NCI-H446 treated with DMSO at 0.1 percent for 48 hours (cell line): ENCODE measurements at regions not wholly inside any gene's neighbourhood (a gene's known extent, or its start where the extent isn't known, plus 50 kb on each side); places are given as distances from the start of the nearest gene placed in this dataset.
"Not testable (repeated sequence)": the region's sequence is repeated elsewhere in the genome, so short reads cannot be mapped to it uniquely, and the experiment has no call there.

ENCODE experiments used
- DNase-seq: peaks from one replicate; lab custom pipeline; 2025; lab: John Stamatoyannopoulos, UW

DNA sequence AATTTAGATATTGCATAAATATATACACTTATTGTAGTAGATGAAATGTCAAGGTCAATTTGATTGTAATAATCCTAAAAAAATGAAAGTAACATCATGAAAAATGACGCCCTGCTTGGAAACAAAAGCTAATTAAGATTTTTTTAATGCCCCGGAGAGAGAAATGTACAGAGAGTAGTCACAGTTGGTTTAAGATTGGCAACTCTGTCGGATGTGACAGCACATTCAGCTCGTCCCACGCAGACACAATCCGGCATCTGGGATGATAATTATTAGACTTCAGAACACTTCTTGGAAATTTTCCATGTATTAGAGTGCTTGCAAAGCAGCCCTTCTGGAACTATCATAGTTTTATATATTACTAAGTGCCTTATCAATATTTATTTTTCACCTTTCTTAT lies 478.0 kb downstream of the PDHA2 start:
- DNase-seq: peak; percentile 26

GRCh38 chr4:96326846-96327245 lies 487.0 kb downstream of the PDHA2 start:
- DNase-seq: no peak

DNA sequence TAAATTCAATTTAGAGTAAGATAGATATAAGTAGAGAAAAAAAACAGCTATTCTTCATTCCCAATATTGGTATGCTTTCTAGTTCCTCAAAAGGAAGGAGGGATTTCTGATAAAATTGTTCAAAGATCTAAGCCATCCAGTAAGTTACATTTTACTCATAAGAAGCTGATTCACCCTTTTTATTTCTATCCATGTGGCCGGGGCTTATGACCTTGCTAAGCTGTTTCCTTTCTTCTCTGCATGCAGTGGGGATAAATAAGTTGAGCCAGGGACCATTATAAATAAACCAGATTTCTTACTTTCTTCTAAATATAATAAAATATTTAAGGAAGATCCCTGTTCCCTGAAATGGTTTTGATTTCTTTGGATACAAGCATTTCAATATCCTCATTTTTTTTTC lies 502.3 kb downstream of the PDHA2 start:
- DNase-seq: no peak

GRCh38 chr4:96342790-96343455 lies 503.0 kb downstream of the PDHA2 start:
- no peak for DNase-seq

- no peak for DNase-seq
Measured at GRCh38 chr4:96343836-96344235, 503.9 kb downstream of the PDHA2 start.

DNA sequence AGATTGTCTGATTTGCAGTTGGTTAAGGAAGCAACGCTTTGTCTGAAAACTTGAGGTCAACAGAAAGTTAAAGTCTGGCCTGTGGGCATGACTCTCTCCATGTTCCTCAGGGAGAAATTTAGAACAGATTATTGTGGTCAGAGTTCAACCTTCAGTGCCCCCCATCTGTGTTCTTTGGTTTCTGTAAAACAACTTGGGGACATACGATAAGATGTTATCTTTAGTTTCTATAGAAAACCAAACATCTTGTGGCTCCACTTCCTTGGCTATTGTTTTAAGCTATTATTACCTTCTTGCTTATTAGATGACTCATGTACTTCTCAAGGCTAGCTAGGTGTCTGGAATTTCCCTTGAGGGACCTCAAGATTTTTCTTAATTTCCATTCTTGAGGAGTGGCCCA lies 507.7 kb downstream of the PDHA2 start:
- DNase-seq: no peak

DNA sequence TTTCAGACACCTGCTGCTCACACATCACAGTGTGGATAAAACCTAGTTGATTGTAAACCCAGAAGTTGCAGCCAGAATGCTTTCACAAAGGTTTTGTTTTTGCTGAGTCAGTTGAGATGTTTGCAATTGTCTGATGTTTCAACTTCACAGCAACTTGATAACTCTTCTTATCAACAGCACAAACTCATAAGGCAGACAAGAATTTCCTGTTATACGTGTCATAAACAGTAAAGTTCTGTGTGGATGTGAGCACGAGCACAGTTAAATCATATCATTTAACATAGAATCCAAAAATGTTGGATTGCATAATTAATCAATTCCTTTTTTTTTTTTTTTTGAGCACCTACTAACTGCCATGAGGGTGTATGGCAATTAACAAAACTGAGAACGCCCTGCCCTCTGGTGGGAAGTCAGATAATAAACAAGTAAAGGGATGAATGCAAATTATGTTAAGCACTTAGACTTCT lies 512.2 kb downstream of the PDHA2 start:
- peak; percentile 17 for DNase-seq

DNA sequence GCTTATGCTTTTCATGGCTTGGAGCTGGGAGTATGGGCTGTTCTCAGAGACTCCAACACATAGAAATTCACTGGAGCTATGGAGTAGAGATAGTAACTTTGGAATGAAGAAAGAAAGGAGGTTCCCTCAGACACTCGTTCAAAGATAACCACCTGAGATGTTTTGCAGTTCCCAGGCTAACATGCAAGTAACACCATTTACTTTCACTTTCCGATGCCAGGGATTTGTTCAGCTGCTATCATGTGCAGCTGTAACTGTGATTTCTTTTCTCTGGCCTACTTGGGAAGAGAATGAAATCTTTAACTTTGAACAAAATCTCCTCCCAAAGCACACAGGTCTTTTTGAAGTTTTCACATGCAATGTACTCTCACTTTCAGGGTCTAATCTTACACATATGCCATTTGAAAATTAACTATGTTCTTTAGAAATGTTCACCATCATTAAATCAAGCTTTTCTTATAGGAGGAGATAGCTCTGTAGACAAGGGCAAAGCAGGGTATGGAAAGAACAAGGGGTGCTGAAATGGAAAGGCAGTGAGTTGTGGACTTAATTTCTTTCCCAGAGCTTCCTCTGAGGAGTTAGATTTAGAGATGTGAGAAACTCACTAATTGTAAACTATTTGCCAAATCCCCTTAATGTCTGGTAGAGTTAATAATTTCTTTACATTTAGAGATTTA lies 514.3 kb downstream of the PDHA2 start:
- DNase-seq: no peak

DNA sequence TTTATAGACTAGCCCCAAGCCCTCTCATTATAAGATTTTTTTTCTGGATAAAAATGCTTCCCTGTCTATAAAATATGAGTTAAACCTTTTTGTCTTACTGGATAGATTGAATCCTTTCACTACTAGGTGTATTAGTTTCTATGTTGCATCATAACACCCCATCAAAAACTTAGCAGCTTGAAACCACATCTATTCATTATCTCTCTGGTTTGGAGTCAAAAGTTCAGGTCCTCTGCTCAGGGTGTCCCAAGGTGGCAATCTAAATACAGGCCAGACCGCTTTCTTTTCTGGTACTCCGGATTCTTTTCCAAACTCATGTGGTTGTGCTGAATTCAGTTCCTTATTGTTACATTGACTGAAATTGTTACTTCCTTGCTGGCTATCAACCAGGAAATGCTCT lies 515.5 kb downstream of the PDHA2 start:
- DNase-seq: no peak

DNA sequence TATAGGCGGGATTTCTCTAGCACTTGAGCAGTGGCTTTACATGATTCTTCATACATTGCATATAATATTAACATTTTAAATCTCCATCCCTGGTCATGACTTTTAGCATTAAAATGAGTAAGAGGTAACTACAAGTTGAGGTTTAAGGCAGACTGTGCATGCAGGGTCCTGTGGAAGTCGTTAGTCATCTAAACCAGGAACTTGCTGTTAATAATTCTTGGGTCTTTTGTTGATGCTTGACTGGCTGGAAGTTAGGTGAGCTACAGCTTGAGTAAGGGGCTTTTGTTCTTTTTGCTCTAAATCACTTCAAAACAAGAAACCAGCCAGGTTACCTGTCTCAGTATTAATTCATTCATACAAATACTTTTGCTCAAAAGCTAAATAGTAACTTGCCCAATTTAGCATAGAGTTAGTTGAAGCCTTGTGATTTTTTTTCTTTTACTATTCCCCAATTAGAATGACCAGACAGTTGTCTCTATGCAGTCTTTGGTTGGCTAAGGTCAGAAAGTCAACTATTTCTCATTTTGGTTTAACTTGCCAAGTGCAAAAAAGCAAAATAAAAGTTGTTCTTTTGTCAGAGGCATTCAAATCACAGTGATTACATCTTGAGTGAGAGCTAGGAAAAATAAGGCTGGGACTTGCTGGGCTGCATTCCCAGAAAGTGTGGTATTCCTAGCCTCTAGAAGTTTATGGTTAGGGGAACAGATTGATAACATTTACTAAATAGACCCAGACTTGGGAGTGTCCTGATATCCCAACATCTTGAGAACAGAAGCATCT lies 516.9 kb downstream of the PDHA2 start:
- no peak for DNase-seq

GRCh38 chr4:96366632-96367031 lies 526.7 kb downstream of the PDHA2 start:
- no peak for DNase-seq

- DNase-seq: no peak
Measured at GRCh38 chr4:96375367-96375766, 535.5 kb downstream of the PDHA2 start.

DNA sequence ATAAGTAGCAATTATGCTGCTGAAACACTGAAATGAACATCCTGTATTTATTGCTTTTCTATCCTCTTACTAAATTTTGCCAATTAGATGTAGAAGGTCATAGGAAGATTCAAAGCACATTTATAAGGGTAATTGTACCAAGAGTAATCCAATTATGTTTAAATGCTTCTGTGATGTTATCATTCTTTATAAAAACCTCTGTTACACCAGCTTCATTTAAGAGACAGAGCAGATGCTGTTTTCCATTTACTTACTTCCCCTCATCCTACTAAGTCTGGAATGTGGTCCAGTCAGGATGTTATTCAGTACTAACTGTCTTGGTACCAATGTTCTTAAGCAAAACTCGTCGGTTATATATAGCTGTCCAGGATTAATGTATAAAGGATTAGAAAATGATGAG lies 539.6 kb downstream of the PDHA2 start:
- DNase-seq: no peak

GRCh38 chr4:96380106-96380505 lies 540.2 kb downstream of the PDHA2 start:
- no peak for DNase-seq

DNA sequence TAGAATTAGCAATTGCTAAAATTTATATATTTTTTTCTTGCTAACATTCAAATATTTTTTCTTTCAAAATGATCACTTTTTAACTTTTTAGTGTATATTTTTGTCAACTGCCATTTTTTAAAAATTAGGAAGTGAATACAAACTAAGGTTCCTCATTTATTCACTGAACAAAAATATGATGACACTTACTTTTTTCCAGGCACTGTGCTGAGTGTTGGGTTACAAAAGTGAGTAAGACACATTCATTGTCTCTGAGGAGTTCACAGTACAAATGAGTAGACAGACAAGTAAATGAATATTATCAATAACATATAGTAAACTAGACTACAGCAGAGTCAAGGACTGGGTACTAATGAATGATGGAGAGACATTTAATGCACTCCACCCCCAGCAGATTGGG lies 543.5 kb downstream of the PDHA2 start:
- no peak for DNase-seq

DNA sequence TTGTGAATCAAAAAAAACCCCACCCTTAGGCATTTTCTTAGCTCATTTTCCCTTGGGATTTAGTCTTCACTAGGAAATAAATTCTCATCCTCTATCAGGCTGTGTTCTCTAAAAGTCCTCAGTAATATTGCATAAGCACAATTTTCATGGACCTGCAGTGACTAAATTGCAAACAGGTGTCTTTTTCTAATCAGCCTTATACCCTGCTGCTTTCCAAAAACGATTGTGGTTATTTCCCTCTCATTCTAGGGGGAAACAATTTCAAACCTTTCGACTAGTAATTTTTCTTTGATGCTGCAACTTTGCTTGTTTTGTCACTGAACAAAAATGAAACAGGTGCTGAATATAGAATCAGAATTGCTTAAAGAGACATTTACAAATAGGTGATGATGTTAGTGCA lies 549.9 kb downstream of the PDHA2 start:
- no peak for DNase-seq

- DNase-seq: no peak
Measured at GRCh38 chr4:96390404-96390803, 550.5 kb downstream of the PDHA2 start.

DNA sequence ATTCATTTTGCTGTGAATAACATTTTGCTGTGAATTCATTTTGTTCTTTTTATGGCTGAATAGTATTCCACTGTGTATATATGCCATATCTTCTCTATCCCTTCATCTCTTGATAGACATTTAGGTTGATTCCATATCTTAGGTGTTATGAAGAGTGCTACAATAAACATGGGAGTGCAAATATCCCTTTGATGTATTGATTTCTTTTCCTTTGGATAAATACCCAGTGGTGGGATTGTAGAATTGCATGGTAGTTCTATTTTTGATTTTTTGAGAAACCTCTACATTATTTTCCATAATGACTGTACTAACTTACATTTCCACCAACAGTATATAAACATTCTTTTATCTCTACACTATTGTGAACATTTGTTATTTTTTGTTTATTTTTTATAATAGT lies 555.9 kb downstream of the PDHA2 start:
- no peak for DNase-seq

- no peak for DNase-seq
Measured at GRCh38 chr4:96406742-96407141, 566.8 kb downstream of the PDHA2 start.

- no peak for DNase-seq
Measured at GRCh38 chr4:96407225-96407624, 567.3 kb downstream of the PDHA2 start.

- no peak for DNase-seq
Measured at GRCh38 chr4:96407738-96408463, 568.0 kb downstream of the PDHA2 start.

DNA sequence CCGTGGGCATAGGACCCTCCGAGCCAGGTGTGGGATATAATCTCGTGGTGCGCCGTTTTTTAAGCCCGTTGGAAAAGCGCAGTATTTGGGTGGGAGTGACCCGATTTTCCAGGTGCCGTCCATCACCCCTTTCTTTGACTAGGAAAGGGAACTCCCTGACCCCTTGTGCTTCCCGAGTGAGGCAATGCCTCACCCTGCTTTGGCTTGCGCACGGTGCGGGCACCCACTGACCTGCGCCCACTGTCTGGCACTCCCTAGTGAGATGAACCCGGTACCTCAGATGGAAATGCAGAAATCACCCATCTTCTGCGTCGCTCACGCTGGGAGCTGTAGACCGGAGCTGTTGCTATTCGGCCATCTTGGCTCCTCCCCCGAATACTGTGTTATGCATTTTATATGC lies 575.0 kb downstream of the PDHA2 start:
- not testable (repeated sequence) for DNase-seq
